ENCODE measurements at regions not wholly inside any gene's neighbourhood (a gene's known extent, or its start where the extent isn't known, plus 50 kb on each side); places are given as distances from the start of the nearest gene placed in this dataset.

GRCh38 chr6:99195986-99196655, 153.4 kb downstream of the FAXC start:
- Histone ChIP-seq H3K14ac (ENCODE audit: insufficient read length) (no peak overlapping the region), H3K9ac (replicated peaks in 1 of 4; ENCODE audit: extremely low read depth in 1 of 4, low read depth in 3 of 4, low read length in 3 of 4) (no peak overlapping the region), H3K4me1 (replicated peaks in 1 of 4; ENCODE audit: control insufficient read depth in 3 of 4, insufficient read depth in 4 of 4, low read length in 3 of 4) (no peaks in the 10 kb centered on the region), H3K56ac (replicated peaks; ENCODE audit: insufficient read length, low read depth, low read length) (no peak overlapping the region), H3K4ac (replicated peaks; ENCODE audit: insufficient read length, low read depth, low read length) (no peak overlapping the region), H2BK15ac (ENCODE audit: low read length) (no peak overlapping the region), H3K79me2 (ENCODE audit: control insufficient read depth in 1 of 2, insufficient read depth in 2 of 2, low read length in 2 of 2) (no peaks in the 10 kb centered on the region), H2AFZ (ENCODE audit: low read length) (no peak overlapping the region), H2BK20ac (ENCODE audit: low read length) (no peak overlapping the region), H2BK120ac (replicated peaks; ENCODE audit: low read depth, low read length) (no peak overlapping the region), H3K79me1 (ENCODE audit: low read depth, low read length) (no peaks in the 10 kb centered on the region), H3K23me2 (ENCODE audit: low read depth, low read length) (no peaks in the 10 kb centered on the region), H3K4me2 (ENCODE audit: insufficient read depth in 1 of 2, low read depth in 2 of 2, low read length in 2 of 2) (no peak overlapping the region), H4K91ac (replicated peaks; ENCODE audit: insufficient read length, low read length) (no peak overlapping the region), H4K8ac (ENCODE audit: extremely low read depth, insufficient read depth, low read length) (no peak overlapping the region), H4K20me1 (replicated peaks in 1 of 2; ENCODE audit: control insufficient read depth in 1 of 2, insufficient read depth in 2 of 2, low read length in 2 of 2) (no peaks in the 10 kb centered on the region), H3K27me3 (replicated peaks in 1 of 4; ENCODE audit: control insufficient read depth in 3 of 4, extremely low read depth in 1 of 4, insufficient read depth in 3 of 4, low read length in 3 of 4) (no peaks in the 10 kb centered on the region), H3K36me3 (ENCODE audit: control insufficient read depth in 2 of 4, insufficient read depth in 4 of 4, low read length in 3 of 4) (no peaks in the 10 kb centered on the region), H3K4me3 (ENCODE audit: extremely low read depth in 1 of 4, insufficient read depth in 2 of 4, low read depth in 3 of 4, low read length in 4 of 4) (no peak overlapping the region), H2BK5ac (ENCODE audit: low read depth, low read length) (no peak overlapping the region), H4K5ac (ENCODE audit: insufficient read length, low read depth, low read length) (no peak overlapping the region), H3K9me3 (ENCODE audit: insufficient read depth in 2 of 2, low read depth in 1 of 2, low read length in 1 of 2) (no peaks in the 10 kb centered on the region), H3K18ac (ENCODE audit: extremely low read depth, low read length) (no peak overlapping the region), H3K27ac (ENCODE audit: low read depth, low read length) (no peak overlapping the region), H3K23ac (ENCODE audit: insufficient read length) (no peak overlapping the region), H2AK5ac (ENCODE audit: low read depth, low read length) (no peak overlapping the region), H2BK12ac (ENCODE audit: low read depth, low read length) (no peak overlapping the region)
- no peak for DNase-seq (ENCODE audit: low read depth in 1 of 2, low spot score in 2 of 2)
- 90% methylated on average over 2 of the region's 2 CpGs; no CpG with 5 or more reads in 1 of the 2 experiments for WGBS, 2 experiments (ENCODE audit: extremely low coverage in 1 of 2, insufficient coverage in 1 of 2, insufficient read length in 1 of 2, insufficient replicate concordance in 2 of 2, low coverage in 1 of 2, low lambda C conversion rate in 2 of 2, missing lambda C conversion rate in 1 of 2)
- ChIA-PET CTCF (ENCODE audit: partially characterized antibody) (interaction anchor here (0.9 to 1.2 kb wide), 2 partner anchors 46 to 77 kb away, joined by 3 to 4 read pairs; no protein-coding TSS in a partner anchor), POLR2A (ENCODE audit: partially characterized antibody) (no interaction called here)
- TF ChIP-seq CTBP2 (IDR thresholded peaks at IDR 0.05; ENCODE audit: borderline replicate concordance, insufficient read depth, insufficient read length, low read length): no peak
- TF ChIP-seq ZNF274 (IDR thresholded peaks at IDR 0.05; ENCODE audit: borderline replicate concordance, extremely low read depth, low read length): no peak
- TF ChIP-seq CEBPB (IDR thresholded peaks at IDR 0.05; ENCODE audit: low read depth, low read length): no peak
- no peak for TF ChIP-seq TEAD4 (IDR thresholded peaks at IDR 0.05; ENCODE audit: low read depth, low read length)
- no peak for TF ChIP-seq GTF2F1 (IDR thresholded peaks at IDR 0.05; ENCODE audit: borderline replicate concordance, low read depth, low read length)
- no peak for TF ChIP-seq GABPA (IDR thresholded peaks at IDR 0.05; ENCODE audit: borderline replicate concordance, insufficient read depth, low read length)
- TF ChIP-seq CHD1 (IDR thresholded peaks at IDR 0.05; ENCODE audit: low read depth, low read length): no peak
- TF ChIP-seq SIN3A (conservative IDR thresholded peaks at IDR 0.05 in 1 of 2, IDR thresholded peaks at IDR 0.05 in 1 of 2; ENCODE audit: low read depth in 1 of 2, low read length in 2 of 2): no peak
- TF ChIP-seq FOSL1 (IDR thresholded peaks at IDR 0.05; ENCODE audit: insufficient read depth, low read depth, low read length): no peak
- no peak for TF ChIP-seq SUZ12 (IDR thresholded peaks at IDR 0.05; ENCODE audit: low read length)
- TF ChIP-seq BACH1 (IDR thresholded peaks at IDR 0.05; ENCODE audit: low read length): no peak
- no peak for FAIRE-seq
